Right lung (tissue), 2 donors: ENCODE measurements at regions not wholly inside any gene's neighbourhood (a gene's known extent, or its start where the extent isn't known, plus 50 kb on each side); places are given as distances from the start of the nearest gene placed in this dataset.

Experiments
- DNase-seq, 2 donors: peaks; one replicate each; pipeline ENCODE4 v3.0.0-alpha.2; 2013

DNA sequence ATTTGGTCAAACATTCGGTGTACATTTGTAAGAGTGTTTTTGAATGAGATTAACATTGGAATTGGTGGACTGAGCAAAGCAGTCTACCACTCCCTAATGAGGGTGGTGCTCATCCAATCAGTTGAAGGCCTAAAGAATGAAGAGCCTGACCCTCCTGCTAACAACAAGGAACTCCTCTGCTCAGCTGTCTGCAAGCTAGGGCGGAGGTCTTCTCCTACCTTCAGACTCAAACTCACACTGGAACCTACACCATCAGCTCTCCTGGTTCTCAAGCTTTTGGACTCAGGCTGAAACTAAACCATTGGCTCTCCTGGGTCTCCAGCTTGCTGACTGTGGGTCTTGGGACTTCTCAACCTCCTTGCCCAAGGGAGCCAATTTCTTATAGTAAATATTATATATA, 55.5 kb upstream of the NPAS2 start:
- DNase-seq = no peak

- no peak for DNase-seq
These were observed 54.5 kb upstream of the NPAS2 start for GRCh38 chr2:100765481-100765880.

- DNase-seq = no peak
These were observed 53.7 kb upstream of the NPAS2 start for GRCh38 chr2:100766256-100766655.

DNA sequence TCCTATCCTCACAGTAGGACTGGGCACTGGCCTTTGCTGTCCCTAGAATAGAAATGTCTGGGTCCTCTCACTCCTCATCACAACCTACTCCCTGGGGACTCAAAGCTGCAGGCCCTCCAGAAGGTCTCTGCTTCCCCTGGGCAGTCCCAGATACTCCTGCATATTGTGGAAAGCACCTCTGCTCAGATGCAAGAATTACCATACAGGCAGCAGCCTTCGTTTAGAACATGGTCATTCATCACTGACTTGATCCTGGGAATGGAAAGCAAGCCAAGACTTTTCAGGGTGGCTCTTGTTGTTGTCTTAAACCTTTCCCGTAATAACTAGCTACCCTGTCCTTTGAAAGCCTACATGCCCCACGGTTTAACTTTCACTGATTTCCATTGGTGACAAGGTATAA, 53.1 kb upstream of the NPAS2 start:
- DNase-seq = no peak

DNA sequence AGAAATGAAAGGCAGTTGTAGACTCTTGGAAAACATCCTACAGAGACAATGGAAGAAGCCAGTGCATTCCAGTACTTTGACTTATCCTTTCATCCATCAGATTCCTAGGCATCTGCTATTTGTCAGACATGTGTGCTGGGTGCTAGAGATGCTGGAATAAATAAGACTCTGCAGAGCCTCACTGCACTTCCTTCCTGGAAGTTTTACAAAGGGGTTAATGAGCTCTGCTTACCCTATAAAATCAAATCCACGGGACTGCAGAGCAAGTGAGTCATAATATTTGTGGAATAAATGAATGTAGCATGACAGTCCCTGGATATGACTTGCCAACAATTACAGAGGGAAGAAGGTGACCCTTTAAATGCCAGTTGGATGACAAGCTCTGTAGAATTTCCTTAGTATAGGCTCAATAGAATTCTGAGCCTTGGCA, 52.7 kb upstream of the NPAS2 start:
- no peak for DNase-seq

GRCh38 chr2:100767810-100768806, 51.8 kb upstream of the NPAS2 start:
- no peak for DNase-seq
